K562 (cell line): ENCODE measurements at regions not wholly inside any gene's neighbourhood (a gene's known extent, or its start where the extent isn't known, plus 50 kb on each side); places are given as distances from the start of the nearest gene placed in this dataset.
A peak's percentile ranks its signal among the peaks of the same experiment; 100 is the strongest.

Source experiments
- ATAC-seq: fragments of 200-7000 bp; cut with Tn5 transposase; 3 replicates; pipeline ENCODE4 v1.9.1; 2020; ENCODE audit warnings: moderate library complexity
- BruUV-seq: library from RNA; stranded (reverse); fragments of 400-500 nt; replicated peaks from 2 replicates; lab custom pipeline; 2021; lab: Mats Ljungman, UMichigan
- CTCF ChIA-PET: fragments of 300-600 bp; formaldehyde crosslinking; extraction: SDS; loops from one replicate; lab custom pipeline; 2021; ENCODE audit warnings: low intra/inter-chr PET ratio; lab: Yijun Ruan, JAX
- POLR2A ChIA-PET: fragments of 300-600, 350-650 bp; sonication (Branson Sonifier 250); formaldehyde crosslinking; extraction: SDS; loops from one replicate; lab custom pipeline; 2021; ENCODE audit warnings: antibody characterized with exemption, inconsistent platforms; lab: Yijun Ruan, JAX
- DNase-seq, 4 experiments: peaks; one replicate each; pipeline versions ENCODE4 v3.0.0 to v3.0.0-alpha.2; 2011 to 2018; ENCODE audit warnings: low spot score in 3 of 4, mixed read lengths in 3 of 4; ENCODE audit errors: extremely low read depth in 1 of 4
- FAIRE-seq: peaks from 2 replicates; lab custom pipeline; 2011; peaks lifted over from hg19 to GRCh38; lab: Jason Lieb, UNC
- H2AFZ ChIP-seq: 2 replicates; pipeline ENCODE4 v1.6.0; 2011; ENCODE audit warnings: low read depth, low read length, control low read depth, inconsistent platforms
- H3K27ac ChIP-seq: fragments of 200-600 bp; 3 replicates; pipeline ENCODE4 v1.8.0; 2011; ENCODE audit warnings: low read depth, mild to moderate bottlenecking, control low read depth, inconsistent platforms, low read length, moderate library complexity, mixed read lengths; ENCODE audit errors: extremely low read depth
- H3K27me3 ChIP-seq, 2 experiments: fragments of 300-600 bp in 1 of 2; 2 replicates in 1 of 2; 3 replicates in 1 of 2; pipeline versions ENCODE4 v1.6.0 to v1.8.0; 2011; ENCODE audit warnings: inconsistent platforms in 2 of 2, low read length in 2 of 2, mild to moderate bottlenecking in 1 of 2, mixed read lengths in 1 of 2, moderate library complexity in 1 of 2; ENCODE audit not compliant: control insufficient read depth in 2 of 2, insufficient read depth in 2 of 2
- H3K36me3 ChIP-seq: fragments of 300-600 bp; 3 replicates; pipeline ENCODE4 v1.8.0; 2011; ENCODE audit warnings: mild to moderate bottlenecking, low read length, inconsistent platforms; ENCODE audit not compliant: control insufficient read depth, insufficient read depth
- H3K4me1 ChIP-seq, 2 experiments: fragments of 200-600 bp in 1 of 2; replicated peaks in 1 of 2; 2 replicates in 1 of 2; 3 replicates in 1 of 2; pipeline versions ENCODE4 v1.5.1 to v1.8.0; 2011; ENCODE audit warnings: inconsistent platforms in 2 of 2, low read length in 2 of 2, mild to moderate bottlenecking in 1 of 2, mixed read lengths in 1 of 2, moderate library complexity in 1 of 2; ENCODE audit not compliant: control insufficient read depth in 2 of 2, insufficient read depth in 2 of 2
- H3K4me2 ChIP-seq: 2 replicates; pipeline ENCODE4 v1.6.1; 2011; ENCODE audit warnings: low read length, control low read depth, inconsistent platforms, mixed read lengths; ENCODE audit not compliant: insufficient read depth
- H3K4me3 ChIP-seq: fragments of 200-600 bp; sonication (generic), shearing (Covaris generic); 2 replicates; pipeline ENCODE4 v1.5.1; 2016; ENCODE audit warnings: control low read depth, inconsistent platforms
- H3K79me2 ChIP-seq: fragments of 200-600 bp; 3 replicates; pipeline ENCODE4 v1.8.0; 2011; ENCODE audit warnings: low read length, inconsistent platforms; ENCODE audit not compliant: control insufficient read depth, insufficient read depth
- H3K9ac ChIP-seq, 2 experiments: 2 replicates each; pipeline versions ENCODE4 v1.6.0 to v1.6.1; 2011; ENCODE audit warnings: low read depth in 2 of 2, low read length in 2 of 2, control low read depth in 1 of 2, inconsistent platforms in 1 of 2, mild to moderate bottlenecking in 1 of 2, mixed read lengths in 1 of 2; ENCODE audit not compliant: insufficient read depth in 1 of 2
- H3K9me1 ChIP-seq: one replicate; pipeline ENCODE4 v1.6.0; 2011; ENCODE audit warnings: inconsistent platforms, mild to moderate bottlenecking, low read length, moderate library complexity; ENCODE audit not compliant: control insufficient read depth, insufficient read depth
- H3K9me3 ChIP-seq: replicated peaks from 2 replicates; pipeline ENCODE4 v1.5.1; 2011; ENCODE audit warnings: low read depth, low read length, inconsistent platforms; ENCODE audit not compliant: control insufficient read depth, insufficient read depth
- H4K20me1 ChIP-seq: replicated peaks from 2 replicates; pipeline ENCODE4 v1.6.1; 2011; ENCODE audit warnings: low read length, inconsistent platforms, mixed read lengths; ENCODE audit not compliant: control insufficient read depth, insufficient read depth
- CBFA2T2 ChIP-seq: fragments of 450-650 bp; conservative IDR thresholded peaks from 2 replicates; pipeline ENCODE4 v1.6.1; 2017; ENCODE audit warnings: mild to moderate bottlenecking
- DPF2 ChIP-seq: fragments of 450-650 bp; IDR thresholded peaks from 2 replicates; pipeline ENCODE4 v1.6.1; 2016
- FOSL1 ChIP-seq: fragments of 200-800 bp; sonication (Bioruptor generic); conservative IDR thresholded peaks from 2 replicates; pipeline ENCODE4 v1.6.1; 2016; ENCODE audit warnings: missing genetic modification characterization, missing compliant biosample characterization
- HMG20A ChIP-seq: fragments of 450-650 bp; formaldehyde crosslinking; conservative IDR thresholded peaks from 2 replicates; pipeline ENCODE4 v1.4.0; 2020; ENCODE audit warnings: mild to moderate bottlenecking, mixed read lengths
- KDM4B ChIP-seq, 2 experiments: fragments of 450-650 bp in 1 of 2; sonication (generic) in 1 of 2; IDR thresholded peaks; 2 replicates each; pipeline ENCODE4 v1.6.1; 2016 to 2017; ENCODE audit warnings: borderline replicate concordance in 2 of 2, antibody characterized with exemption in 1 of 2, low read depth in 1 of 2, mild to moderate bottlenecking in 1 of 2
- MCM5 ChIP-seq: fragments of 450-650 bp; IDR thresholded peaks from 2 replicates; pipeline ENCODE4 v1.6.1; 2016; ENCODE audit warnings: low read depth
- MYBL2 ChIP-seq, 2 experiments: fragments of 450-650 bp in 1 of 2; sonication (generic) in 1 of 2; formaldehyde crosslinking in 1 of 2; IDR thresholded peaks; 2 replicates each; pipeline versions ENCODE4 v1.6.1 to v1.8.1; 2017 to 2022; ENCODE audit warnings: borderline replicate concordance in 1 of 2, inconsistent platforms in 1 of 2, low read depth in 1 of 2, mild to moderate bottlenecking in 1 of 2, missing genetic modification reagents in 1 of 2, moderate library complexity in 1 of 2
- POLR2AphosphoS2 ChIP-seq: IDR thresholded peaks from 2 replicates; pipeline ENCODE4 v1.6.1; 2012; ENCODE audit warnings: low read length, improper control_type of control experiment
- SLC30A9 ChIP-seq: fragments of 250-450 bp; sonication (Bioruptor Pico); IDR thresholded peaks from 2 replicates; pipeline ENCODE4 v1.8.0; 2022; ENCODE audit warnings: mild to moderate bottlenecking, moderate library complexity
- SMAD4 ChIP-seq: fragments of 250-450 bp; sonication (Bioruptor Pico); conservative IDR thresholded peaks from 2 replicates; pipeline ENCODE4 v1.8.0; 2021; ENCODE audit warnings: inconsistent platforms, mild to moderate bottlenecking, moderate library complexity
- SMARCE1 ChIP-seq: fragments of 450-650 bp; IDR thresholded peaks from 2 replicates; pipeline ENCODE4 v1.7.1; 2016; ENCODE audit warnings: mild to moderate bottlenecking
- TAF1 ChIP-seq: IDR thresholded peaks from 2 replicates; pipeline ENCODE4 v1.6.1; 2011; ENCODE audit warnings: mild to moderate bottlenecking, low read length, moderate library complexity; ENCODE audit not compliant: insufficient read depth, control insufficient read depth, severe bottlenecking; ENCODE audit errors: extremely low read depth
- THRAP3 ChIP-seq: fragments of 450-650 bp; IDR thresholded peaks from 2 replicates; pipeline ENCODE4 v1.6.1; 2016; ENCODE audit warnings: mild to moderate bottlenecking, inconsistent platforms, borderline replicate concordance
- XRCC4 ChIP-seq: IDR thresholded peaks from one replicate; pipeline ENCODE4 v1.6.1; 2011; ENCODE audit not compliant: insufficient read depth, insufficient read length; ENCODE audit errors: extremely low read depth
- ZNF133 ChIP-seq: fragments of 250-450 bp; sonication (Bioruptor Pico); IDR thresholded peaks from 2 replicates; pipeline ENCODE4 v1.4.0; 2020; ENCODE audit warnings: mild to moderate bottlenecking
- ZNF347 ChIP-seq: fragments of 450-650 bp; formaldehyde crosslinking; IDR thresholded peaks from 2 replicates; pipeline ENCODE4 v1.4.0; 2020; ENCODE audit warnings: low read depth, mild to moderate bottlenecking, moderate library complexity
- ZNF431 ChIP-seq: sonication (generic); formaldehyde crosslinking; IDR thresholded peaks from 2 replicates; pipeline ENCODE4 v1.8.0; 2022; ENCODE audit warnings: mild to moderate bottlenecking, missing genetic modification reagents
- whole genome bisulfite sequencing: fragments of 100-300 bp; shearing (Covaris generic); methylation state at CpG from one replicate; pipeline ENCODE4 v1.1.6; 2016; ENCODE audit warnings: low coverage, mixed read lengths; ENCODE audit not compliant: insufficient coverage; ENCODE audit errors: missing lambda C conversion rate; 5-methylcytosine and 5-hydroxymethylcytosine counted together
- in situ Hi-C: fragments of 300-500 bp; cut with MboI; formaldehyde crosslinking; loops from 4 replicates; pipeline ENCODE4 v1.15.0; 2018; ENCODE audit warnings: inconsistent platforms, mixed read lengths
- intact Hi-C: fragments of 100-400 bp; cut with micrococcal nuclease; formaldehyde crosslinking; loops from 2 replicates; pipeline ENCODE4 v1.14.2; 2022
- TF ChIP-seq, protein P1 (sequence below), 2 experiments: fragments of 450-650 bp; conservative IDR thresholded peaks; 2 replicates each; pipeline ENCODE4 v1.6.1; 2017; ENCODE audit warnings: mild to moderate bottlenecking in 2 of 2, moderate library complexity in 2 of 2
- TF ChIP-seq, protein P2 (sequence below): sonication (generic); formaldehyde crosslinking; IDR thresholded peaks from 2 replicates; pipeline ENCODE4 v1.8.0; 2022; ENCODE audit warnings: missing genetic modification reagents, mild to moderate bottlenecking, moderate library complexity, borderline replicate concordance
- TF ChIP-seq, protein P3 (sequence below), 2 experiments: fragments of 450-650 bp in 1 of 2; sonication (generic) in 1 of 2; formaldehyde crosslinking in 1 of 2; IDR thresholded peaks in 1 of 2; conservative IDR thresholded peaks in 1 of 2; 2 replicates each; pipeline versions ENCODE4 v1.6.1 to v1.8.1; 2016 to 2023; ENCODE audit warnings: mild to moderate bottlenecking in 2 of 2, moderate library complexity in 2 of 2, inconsistent platforms in 1 of 2, missing genetic modification reagents in 1 of 2

DNA sequence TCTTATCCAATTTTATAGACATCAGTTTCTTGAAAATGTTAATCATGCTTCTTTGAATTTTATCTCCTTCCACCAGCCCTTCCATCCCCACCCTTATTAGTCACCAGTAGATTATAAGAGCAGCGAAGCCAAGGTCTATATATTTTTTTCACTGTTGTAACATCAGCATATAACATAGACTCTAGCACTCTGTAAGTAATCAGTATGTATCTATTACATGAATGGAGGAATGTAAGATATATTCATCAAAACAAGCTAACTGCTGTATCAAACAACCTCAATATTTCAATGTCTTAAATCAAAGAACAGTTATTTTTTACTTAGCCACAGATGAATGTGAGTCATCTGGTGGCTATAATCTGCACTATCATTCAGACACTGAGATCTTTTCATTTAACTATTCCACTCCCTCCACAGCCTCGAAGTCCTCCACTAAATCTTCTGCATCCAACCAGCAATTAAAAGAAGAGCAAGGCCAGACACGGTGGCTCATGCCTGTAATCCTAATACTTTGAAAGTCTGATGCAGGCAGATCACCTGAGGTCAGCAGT lies 178.9 kb downstream of the CENPC start:
- DNase-seq (peak in 3 of 4 experiments; percentile 11 to 24 (median 14)), ATAC-seq (peak; percentile 37; the same call in 2 of the 3 replicates), FAIRE-seq (no peak)
- ChIA-PET CTCF (no interaction called here), POLR2A (no interaction called here)
- no peak overlapping the region for H2AFZ ChIP-seq
- WGBS = 0% methylated on average over 3 of the region's 3 CpGs
- no peak overlapping the region for H3K27ac ChIP-seq
- H3K4me1 ChIP-seq = no peaks in the 10 kb centered on the region; a peak in 1 of 5 replicates
- no peaks in the 10 kb centered on the region for H3K79me2 ChIP-seq
- no TSS peak for BruUV-seq
- H3K9me1 ChIP-seq = no peaks in the 10 kb centered on the region
- intact Hi-C loops = no loop called here
- H3K9ac ChIP-seq = no peak overlapping the region
- H3K36me3 ChIP-seq = no peaks in the 10 kb centered on the region
- no peak overlapping the region for H3K4me2 ChIP-seq
- no peak overlapping the region for H3K4me3 ChIP-seq
- H3K9me3 ChIP-seq = no peaks in the 10 kb centered on the region
- no peaks in the 10 kb centered on the region for H3K27me3 ChIP-seq
- no peaks in the 10 kb centered on the region for H4K20me1 ChIP-seq
- in situ Hi-C loops = no loop called here
- TF ChIP-seq, protein P1, sequence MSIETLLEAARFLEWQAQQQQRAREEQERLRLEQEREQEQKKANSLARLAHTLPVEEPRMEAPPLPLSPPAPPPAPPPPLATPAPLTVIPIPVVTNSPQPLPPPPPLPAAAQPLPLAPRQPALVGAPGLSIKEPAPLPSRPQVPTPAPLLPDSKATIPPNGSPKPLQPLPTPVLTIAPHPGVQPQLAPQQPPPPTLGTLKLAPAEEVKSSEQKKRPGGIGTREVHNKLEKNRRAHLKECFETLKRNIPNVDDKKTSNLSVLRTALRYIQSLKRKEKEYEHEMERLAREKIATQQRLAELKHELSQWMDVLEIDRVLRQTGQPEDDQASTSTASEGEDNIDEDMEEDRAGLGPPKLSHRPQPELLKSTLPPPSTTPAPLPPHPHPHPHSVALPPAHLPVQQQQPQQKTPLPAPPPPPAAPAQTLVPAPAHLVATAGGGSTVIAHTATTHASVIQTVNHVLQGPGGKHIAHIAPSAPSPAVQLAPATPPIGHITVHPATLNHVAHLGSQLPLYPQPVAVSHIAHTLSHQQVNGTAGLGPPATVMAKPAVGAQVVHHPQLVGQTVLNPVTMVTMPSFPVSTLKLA (conservative IDR thresholded peaks at IDR 0.05) = no peak
- TF ChIP-seq THRAP3 (0 out of 2 replicates have a peak, but pooled peaks have one; percentile 30), SMAD4 (CRISPR knock-in tag) (no peak), SLC30A9 (CRISPR knock-in tag) (no peak), MYBL2 (IDR thresholded peaks at IDR 0.05; ENCODE audit: low read depth) (no peak), MYBL2 (CRISPR knock-in tag; IDR thresholded peaks at IDR 0.05; ENCODE audit: borderline replicate concordance) (no peak), SMARCE1 (peak; percentile 80), ZNF431 (CRISPR knock-in tag) (no peak), XRCC4 (no peak), POLR2AphosphoS2 (no peak), TAF1 (no peak), KDM4B (IDR thresholded peaks at IDR 0.05; ENCODE audit: borderline replicate concordance in 2 of 2, low read depth in 1 of 2) (no peak), ZNF133 (CRISPR knock-in tag) (no peak), FOSL1 (tag) (peak; percentile 98), MCM5 (no peak), ZNF347 (CRISPR knock-in tag) (no peak), DPF2 (peak; percentile 74), HMG20A (CRISPR knock-in tag) (no peak), CBFA2T2 (peak; percentile 25)
- TF ChIP-seq, protein P2, sequence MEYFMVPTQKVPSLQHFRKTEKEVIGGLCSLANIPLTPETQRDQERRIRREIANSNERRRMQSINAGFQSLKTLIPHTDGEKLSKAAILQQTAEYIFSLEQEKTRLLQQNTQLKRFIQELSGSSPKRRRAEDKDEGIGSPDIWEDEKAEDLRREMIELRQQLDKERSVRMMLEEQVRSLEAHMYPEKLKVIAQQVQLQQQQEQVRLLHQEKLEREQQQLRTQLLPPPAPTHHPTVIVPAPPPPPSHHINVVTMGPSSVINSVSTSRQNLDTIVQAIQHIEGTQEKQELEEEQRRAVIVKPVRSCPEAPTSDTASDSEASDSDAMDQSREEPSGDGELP (CRISPR knock-in tag) = no peak
- TF ChIP-seq, protein P3, sequence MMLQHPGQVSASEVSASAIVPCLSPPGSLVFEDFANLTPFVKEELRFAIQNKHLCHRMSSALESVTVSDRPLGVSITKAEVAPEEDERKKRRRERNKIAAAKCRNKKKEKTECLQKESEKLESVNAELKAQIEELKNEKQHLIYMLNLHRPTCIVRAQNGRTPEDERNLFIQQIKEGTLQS (IDR thresholded peaks at IDR 0.05) = peak; percentile 79
- TF ChIP-seq, protein P3 (CRISPR knock-in tag; conservative IDR thresholded peaks at IDR 0.05) = no peak
